Fibroblast of lung (primary cell): ENCODE measurements at regions not wholly inside any gene's neighbourhood (a gene's known extent, or its start where the extent isn't known, plus 50 kb on each side); places are given as distances from the start of the nearest gene placed in this dataset.

Experiments
- DNase-seq, 2 donors: peaks; one replicate each; pipeline versions ENCODE4 v3.0.0 to v3.0.0-alpha.2; 2010; ENCODE audit warnings: low read depth in 2 of 2
- H2AFZ ChIP-seq: 2 replicates; pipeline ENCODE4 v1.5.1; 2012; ENCODE audit warnings: low read length, control low read depth, inconsistent platforms
- H3K27ac ChIP-seq: 2 replicates; pipeline ENCODE4 v1.5.1; 2011; ENCODE audit warnings: low read length, control low read depth; ENCODE audit not compliant: insufficient read depth
- H3K27me3 ChIP-seq: 2 replicates; pipeline ENCODE4 v1.5.1; 2011; ENCODE audit warnings: mild to moderate bottlenecking, low read length; ENCODE audit not compliant: control insufficient read depth, insufficient read depth
- H3K36me3 ChIP-seq: 2 replicates; pipeline ENCODE4 v1.5.1; 2011; ENCODE audit warnings: low read length; ENCODE audit not compliant: control insufficient read depth, insufficient read depth
- H3K4me1 ChIP-seq: 2 replicates; pipeline ENCODE4 v1.5.1; 2011; ENCODE audit warnings: low read length; ENCODE audit not compliant: control insufficient read depth, insufficient read depth; ENCODE audit errors: extremely low read depth
- H3K4me2 ChIP-seq: 2 replicates; pipeline ENCODE4 v1.5.1; 2011; ENCODE audit warnings: low read length, control low read depth; ENCODE audit not compliant: insufficient read depth; ENCODE audit errors: extremely low read depth
- H3K4me3 ChIP-seq, 4 experiments: fragments of 200-600 bp in 1 of 4; sonication (generic) in 1 of 4; replicated peaks in 1 of 4; 2 replicates each; pipeline ENCODE4 v1.5.1; 2011 to 2016; ENCODE audit warnings: low read length in 4 of 4, low read depth in 3 of 4, mild to moderate bottlenecking in 3 of 4, control low read depth in 2 of 4, inconsistent platforms in 1 of 4, mixed read lengths in 1 of 4; ENCODE audit not compliant: insufficient read depth in 1 of 4; ENCODE audit errors: control extremely low read depth in 1 of 4
- H3K79me2 ChIP-seq: 2 replicates; pipeline ENCODE4 v1.5.1; 2012; ENCODE audit warnings: mild to moderate bottlenecking, low read length, inconsistent platforms; ENCODE audit not compliant: control insufficient read depth, insufficient read depth
- H3K9ac ChIP-seq: 2 replicates; pipeline ENCODE4 v1.5.1; 2011; ENCODE audit warnings: mild to moderate bottlenecking, low read length, control low read depth; ENCODE audit not compliant: insufficient read depth
- H3K9me3 ChIP-seq: 2 replicates; pipeline ENCODE4 v1.5.1; 2012; ENCODE audit warnings: low read depth, low read length; ENCODE audit not compliant: control insufficient read depth, insufficient read depth
- H4K20me1 ChIP-seq: 2 replicates; pipeline ENCODE4 v1.5.1; 2011; ENCODE audit warnings: low read length; ENCODE audit not compliant: control insufficient read depth, insufficient read depth; ENCODE audit errors: extremely low read depth
- CTCF ChIP-seq, 2 donors: IDR thresholded peaks in 1 of 2; conservative IDR thresholded peaks in 1 of 2; 1 replicate in 1 of 2; 2 replicates in 1 of 2; pipeline ENCODE4 v1.5.1; 2011 to 2012; ENCODE audit warnings: low read length in 2 of 2, control low read depth in 1 of 2, inconsistent platforms in 1 of 2, low read depth in 1 of 2, mild to moderate bottlenecking in 1 of 2
- EZH2 ChIP-seq: IDR thresholded peaks from 2 replicates; pipeline ENCODE4 v1.5.1; 2012; ENCODE audit warnings: low read length, control low read depth, mild to moderate bottlenecking; ENCODE audit errors: missing control alignments

DNA sequence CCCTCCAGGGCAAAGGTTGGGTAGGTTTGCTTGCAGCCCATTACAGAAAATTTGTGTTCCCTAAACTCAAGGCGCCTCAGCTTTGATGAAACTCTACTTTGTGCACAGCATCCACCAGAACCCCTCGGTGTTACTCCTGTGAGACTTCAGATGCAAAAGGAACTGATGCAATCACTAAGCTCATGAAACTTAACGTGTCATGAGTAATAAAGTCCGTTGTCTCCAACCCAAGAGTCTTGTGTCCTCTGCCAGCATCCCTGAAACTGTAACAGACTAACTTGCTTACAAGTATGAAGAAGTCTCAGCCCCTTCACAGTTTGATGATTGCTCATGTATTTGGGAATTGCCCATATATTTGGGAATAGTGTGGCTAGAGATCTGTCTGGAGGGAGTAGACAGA, 74.8 kb upstream of the MARCHF10 start:
- no peak for TF ChIP-seq EZH2
- TF ChIP-seq CTCF (conservative IDR thresholded peaks at IDR 0.05 in 1 of 2, IDR thresholded peaks at IDR 0.05 in 1 of 2; ENCODE audit: low read depth in 1 of 2, low read length in 2 of 2), result no peak
- Histone ChIP-seq H3K9me3 (no peaks in the 10 kb centered on the region), H3K36me3 (no peaks in the 10 kb centered on the region), H2AFZ (no peak overlapping the region), H3K4me2 (no peak overlapping the region), H3K27me3 (no peaks in the 10 kb centered on the region), H4K20me1 (no peaks in the 10 kb centered on the region), H3K4me3 (no peak overlapping the region), H3K27ac (no peak overlapping the region), H3K9ac (no peak overlapping the region), H3K4me1 (no peaks in the 10 kb centered on the region), H3K79me2 (no peaks in the 10 kb centered on the region)
- peak in 1 of 2 donors; percentile 37 for DNase-seq

DNA sequence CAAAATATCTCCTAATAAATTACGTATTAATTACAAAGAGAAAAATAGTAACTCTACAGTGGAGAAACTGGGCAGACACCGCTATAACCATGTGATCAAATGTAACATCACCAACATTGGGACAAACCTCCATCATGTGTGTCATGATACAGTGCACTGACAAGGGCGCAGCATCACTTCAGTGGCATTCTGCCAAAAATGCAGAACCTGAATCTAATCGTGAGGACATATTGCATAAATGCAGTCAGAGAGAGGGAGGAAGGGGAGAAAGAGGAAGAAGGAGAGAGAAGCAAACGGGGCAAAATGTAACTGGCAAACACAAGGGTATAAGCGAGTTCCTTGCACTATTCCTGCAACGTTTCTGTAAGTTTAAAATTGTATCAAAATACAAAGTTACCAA, 74.2 kb upstream of the MARCHF10 start:
- Histone ChIP-seq H2AFZ (no peak overlapping the region), H3K9ac (no peak overlapping the region), H3K4me3 (no peak overlapping the region), H3K4me1 (no peaks in the 10 kb centered on the region), H3K27ac (no peak overlapping the region), H4K20me1 (no peaks in the 10 kb centered on the region), H3K36me3 (no peaks in the 10 kb centered on the region), H3K4me2 (no peak overlapping the region), H3K79me2 (no peaks in the 10 kb centered on the region), H3K27me3 (no peaks in the 10 kb centered on the region), H3K9me3 (no peaks in the 10 kb centered on the region)
- TF ChIP-seq EZH2, result no peak
- no peak for TF ChIP-seq CTCF (conservative IDR thresholded peaks at IDR 0.05 in 1 of 2, IDR thresholded peaks at IDR 0.05 in 1 of 2; ENCODE audit: low read depth in 1 of 2, low read length in 2 of 2)
- DNase-seq, result no peak

DNA sequence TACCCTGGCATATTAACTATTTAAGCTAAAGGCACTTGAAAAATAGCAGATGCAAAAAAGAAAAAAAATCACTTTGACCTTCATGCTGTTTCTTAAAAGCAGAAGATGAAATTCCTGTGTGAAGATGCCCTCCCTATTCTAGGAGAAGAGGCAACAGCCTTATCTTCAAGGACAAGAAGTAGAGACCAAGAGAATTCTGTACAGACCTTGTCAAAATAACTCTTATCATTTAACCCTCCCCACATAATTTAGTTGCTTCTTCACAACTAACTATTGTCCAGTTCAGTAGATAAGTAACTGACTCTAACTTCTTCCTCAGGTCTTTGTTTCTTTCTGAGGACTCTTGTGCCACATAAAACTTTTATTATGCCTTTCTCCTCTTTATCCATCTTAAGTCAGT, 72.0 kb upstream of the MARCHF10 start:
- no peak for DNase-seq
- no peak overlapping the region for H3K27ac ChIP-seq

More for the DNA sequence above, 72.0 kb upstream of the MARCHF10 start:
- Histone ChIP-seq H3K27me3 (no peaks in the 10 kb centered on the region), H3K79me2 (no peaks in the 10 kb centered on the region), H3K4me2 (no peak overlapping the region), H3K9me3 (no peaks in the 10 kb centered on the region), H3K36me3 (no peaks in the 10 kb centered on the region), H4K20me1 (no peaks in the 10 kb centered on the region), H2AFZ (no peak overlapping the region), H3K9ac (no peak overlapping the region), H3K4me3 (no peak overlapping the region), H3K4me1 (peaks cover 3% of the 10 kb centered on the region)
- TF ChIP-seq CTCF (conservative IDR thresholded peaks at IDR 0.05 in 1 of 2, IDR thresholded peaks at IDR 0.05 in 1 of 2; ENCODE audit: low read depth in 1 of 2, low read length in 2 of 2), result no peak
- TF ChIP-seq EZH2, result no peak
